GM18520 (cell line): ENCODE measurements at regions not wholly inside any gene's neighbourhood (a gene's known extent, or its start where the extent isn't known, plus 50 kb on each side); places are given as distances from the start of the nearest gene placed in this dataset.
"Not testable (repeated sequence)": the region's sequence is repeated elsewhere in the genome, so short reads cannot be mapped to it uniquely, and the experiment has no call there.

ENCODE experiments used
- ATAC-seq: cut with Tn5 transposase; IDR thresholded peaks from one replicate; pipeline ENCODE4 v1.9.1; 2021; ENCODE audit not compliant: unreplicated experiment

DNA sequence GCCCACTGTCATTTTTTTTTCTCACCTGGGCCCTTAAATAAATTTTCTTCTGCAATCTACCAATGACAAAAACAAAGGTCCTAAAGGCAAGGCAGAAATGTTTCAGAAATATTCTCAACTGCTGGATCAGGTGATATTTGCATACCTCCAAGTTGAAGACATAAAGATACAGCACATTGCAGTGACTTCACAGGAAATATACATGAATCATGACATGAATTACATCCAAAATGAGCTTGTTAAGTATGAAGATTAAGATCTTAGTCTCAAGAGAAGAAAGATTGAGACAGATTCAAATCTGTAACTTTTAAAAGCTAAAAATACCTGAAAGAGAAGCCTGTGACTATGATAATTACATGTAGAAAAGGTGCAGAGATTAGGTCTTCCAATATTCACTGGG, 207.8 kb downstream of the SIPA1L2 start:
- ATAC-seq = no peak

- no peak for ATAC-seq
Observed at GRCh38 chr1:232421143-232421796, 208.7 kb downstream of the SIPA1L2 start.

DNA sequence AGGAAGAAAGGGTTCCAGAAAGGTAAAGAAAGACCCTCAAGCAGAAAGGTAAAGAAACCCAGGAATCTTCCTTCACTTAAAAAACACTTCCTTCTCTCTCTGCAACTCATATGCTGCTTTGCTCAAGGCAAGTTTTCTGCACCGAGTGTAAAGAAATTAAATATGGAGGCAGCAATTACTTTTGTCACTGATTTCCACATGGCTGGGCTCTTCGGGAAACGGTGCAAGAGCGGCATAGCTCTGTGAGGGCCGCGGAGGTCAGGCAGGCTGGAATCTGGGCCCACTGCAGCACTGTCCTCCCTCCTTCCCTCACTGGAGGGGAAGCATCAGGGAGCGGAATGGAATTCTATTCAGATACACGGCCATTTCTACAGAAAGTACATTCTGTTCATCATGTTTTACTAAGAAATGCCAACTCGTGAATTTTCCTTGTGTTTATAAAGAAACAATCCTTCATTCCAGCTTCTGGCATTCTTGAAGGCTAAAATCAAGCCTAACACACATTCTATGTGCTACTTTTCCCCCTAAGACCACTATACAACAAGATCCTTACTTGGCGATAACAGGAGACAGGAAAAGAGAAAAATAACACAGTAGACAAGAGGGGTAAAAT, 212.2 kb downstream of the SIPA1L2 start:
- ATAC-seq = no peak

GRCh38 chr1:232416026-232416568, 213.8 kb downstream of the SIPA1L2 start:
- no peak for ATAC-seq

- ATAC-seq = not testable (repeated sequence)
Observed at GRCh38 chr1:232415481-232415880, 214.5 kb downstream of the SIPA1L2 start.

DNA sequence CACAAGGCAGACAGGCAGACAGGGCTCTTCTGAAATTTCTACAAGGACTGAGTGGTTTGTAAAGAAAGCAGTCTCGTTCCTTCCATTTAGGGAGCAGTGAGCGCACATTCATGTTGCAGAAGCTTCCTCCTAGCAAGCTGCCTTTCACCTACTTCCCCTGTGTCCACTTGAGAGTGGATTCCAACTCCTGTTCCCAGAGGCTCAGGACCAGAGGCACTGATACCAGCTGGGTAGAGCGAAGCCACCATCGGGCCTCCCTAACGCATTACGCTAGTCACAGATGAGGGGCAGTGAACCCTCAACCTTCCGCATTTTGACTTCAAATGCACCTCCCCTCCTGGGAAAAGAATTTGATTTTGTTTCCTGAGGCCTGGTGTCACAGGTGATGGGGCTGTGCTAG, 215.8 kb downstream of the SIPA1L2 start:
- no peak for ATAC-seq

- no peak for ATAC-seq
Observed at GRCh38 chr1:232413674-232414073, 216.3 kb downstream of the SIPA1L2 start.

- no peak for ATAC-seq
Observed at GRCh38 chr1:232409584-232409983, 220.3 kb downstream of the SIPA1L2 start.

DNA sequence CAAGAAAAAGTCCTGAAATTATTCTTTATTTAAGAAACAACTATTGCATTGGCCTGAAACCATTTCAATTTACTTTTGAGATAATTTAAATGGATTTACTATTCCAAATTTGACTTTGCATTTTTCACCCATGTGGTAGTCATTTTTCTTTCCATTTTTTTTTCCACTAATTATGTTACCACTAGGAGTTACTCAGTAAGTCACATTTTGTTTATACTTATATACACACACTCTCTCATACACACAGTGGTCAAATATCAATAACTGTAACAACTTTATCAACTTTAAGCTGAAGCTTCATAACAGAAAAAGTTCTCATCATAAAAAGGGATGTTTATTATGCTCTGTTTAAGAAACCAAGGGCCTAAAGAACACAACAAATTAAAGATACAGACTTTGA, 222.8 kb downstream of the SIPA1L2 start:
- ATAC-seq = no peak

DNA sequence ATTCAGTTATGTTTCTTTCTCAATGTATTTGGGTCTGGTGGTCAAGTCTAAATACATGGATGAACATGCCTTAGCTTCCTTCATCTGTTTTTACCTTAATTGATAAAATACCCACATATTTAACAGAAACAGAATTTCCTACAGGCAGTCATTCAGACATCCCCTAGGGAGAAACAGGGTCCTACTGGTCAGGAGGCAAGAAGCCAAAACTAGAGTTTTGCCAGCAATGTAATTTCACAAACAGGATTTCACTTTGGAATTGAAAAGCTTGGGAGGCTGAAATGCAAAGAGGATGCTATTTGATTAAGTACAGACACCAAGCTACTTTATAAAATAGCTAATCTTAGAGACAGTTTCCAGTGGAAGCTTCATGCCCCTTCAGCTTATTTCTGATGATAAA, 224.2 kb downstream of the SIPA1L2 start:
- no peak for ATAC-seq

- no peak for ATAC-seq
Observed at GRCh38 chr1:232404981-232405731, 224.8 kb downstream of the SIPA1L2 start.

DNA sequence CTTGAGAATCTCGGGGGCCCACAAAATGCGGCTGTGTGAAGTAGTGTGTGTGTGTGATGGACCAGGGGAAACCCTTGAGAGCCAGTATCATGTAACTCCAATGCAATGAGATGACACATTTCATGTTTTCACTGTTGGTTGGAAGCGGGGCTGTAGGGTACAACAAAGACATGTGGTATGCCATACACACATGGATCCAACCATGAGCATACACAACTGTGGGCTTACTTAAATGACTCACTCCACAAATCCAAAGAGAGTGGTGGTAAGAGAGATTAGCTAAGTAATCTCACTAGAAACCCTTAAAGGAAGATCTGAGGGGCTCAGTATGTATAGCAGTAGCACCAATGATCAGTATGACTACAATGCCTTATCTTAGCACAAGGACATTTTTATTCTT, 225.7 kb downstream of the SIPA1L2 start:
- no peak for ATAC-seq

GRCh38 chr1:232403017-232403714, 226.8 kb downstream of the SIPA1L2 start:
- ATAC-seq = no peak

GRCh38 chr1:232398823-232399222, 231.1 kb downstream of the SIPA1L2 start:
- no peak for ATAC-seq

DNA sequence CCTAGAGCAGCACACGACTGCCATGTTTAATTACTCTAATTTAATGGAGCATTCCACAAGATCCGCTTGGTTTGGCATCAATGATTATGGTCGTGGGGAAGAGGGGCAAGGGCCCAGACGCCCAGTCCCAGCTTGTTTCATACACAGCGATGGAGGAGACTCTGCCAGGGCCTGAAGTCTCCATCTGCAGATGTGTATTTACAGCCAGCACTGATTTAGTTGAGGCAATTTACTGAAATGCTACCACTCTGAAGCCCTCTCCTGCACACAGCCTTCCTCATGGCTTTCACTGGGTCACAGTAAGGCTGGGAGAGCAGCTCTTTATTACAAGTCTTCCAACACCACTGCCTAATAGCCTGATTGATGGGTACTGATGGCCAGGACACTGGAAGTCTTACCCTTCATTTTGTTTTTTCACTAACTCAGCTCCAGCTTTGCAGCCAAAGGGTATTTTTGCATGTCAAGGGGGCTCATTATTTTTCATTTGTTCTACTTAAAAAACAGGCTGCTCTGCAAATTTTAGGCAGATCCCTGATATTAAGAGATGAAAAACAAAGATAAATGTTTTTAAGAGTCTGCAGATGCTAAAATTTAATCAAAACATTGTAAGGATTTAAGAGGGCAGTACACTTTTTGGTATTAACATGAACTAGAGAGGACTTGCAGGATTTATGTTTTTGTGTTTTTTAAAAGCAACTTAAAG, 236.3 kb downstream of the SIPA1L2 start:
- ATAC-seq = no peak

DNA sequence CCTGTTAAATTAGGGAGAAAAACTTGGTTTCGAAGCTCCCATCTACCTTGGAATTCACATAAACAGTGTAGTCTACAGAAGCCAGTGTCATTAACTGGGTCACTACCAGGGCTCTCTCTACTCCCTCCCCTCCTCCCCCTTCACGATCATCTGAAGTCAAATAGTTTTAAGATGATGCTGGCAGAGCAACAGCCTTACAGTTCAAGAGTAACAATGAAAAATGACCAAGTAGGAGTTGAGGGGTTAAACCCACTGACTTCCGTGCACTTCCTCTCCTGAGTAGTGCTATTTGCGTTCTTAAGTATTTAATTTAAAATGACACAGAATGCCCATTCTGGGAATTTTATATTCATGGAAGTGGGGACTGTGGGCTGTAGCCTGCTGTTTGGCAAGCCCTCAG, 236.9 kb downstream of the SIPA1L2 start:
- ATAC-seq = no peak

- no peak for ATAC-seq
Observed at GRCh38 chr1:232390590-232390989, 239.3 kb downstream of the SIPA1L2 start.

GRCh38 chr1:232389744-232390143, 240.2 kb downstream of the SIPA1L2 start:
- no peak for ATAC-seq

- no peak for ATAC-seq
Observed at GRCh38 chr1:232388363-232388762, 241.6 kb downstream of the SIPA1L2 start.

GRCh38 chr1:232386721-232387510, 243.0 kb downstream of the SIPA1L2 start:
- ATAC-seq = no peak
